OCI-LY7 (cell line): ENCODE measurements at regions not wholly inside any gene's neighbourhood (a gene's known extent, or its start where the extent isn't known, plus 50 kb on each side); places are given as distances from the start of the nearest gene placed in this dataset.

Source experiments
- BruUV-seq: library from RNA; stranded (reverse); fragments of 400-500 nt; replicated peaks from 2 replicates; lab custom pipeline; 2021; lab: Mats Ljungman, UMichigan
- CTCF ChIA-PET: fragments of 300-600 bp; sonication (Branson Sonifier 250); formaldehyde crosslinking; loops from one replicate; lab custom pipeline; 2022; ENCODE audit warnings: antibody characterized with exemption; ENCODE audit not compliant: unreplicated experiment; lab: Charles Lee
- POLR2A ChIA-PET: fragments of 300-600 bp; sonication (Branson Sonifier 250); formaldehyde crosslinking; loops from one replicate; lab custom pipeline; 2022; ENCODE audit warnings: antibody characterized with exemption; lab: Charles Lee
- DNase-seq: peaks from one replicate; pipeline ENCODE4 v3.0.0-alpha.2; 2015; ENCODE audit warnings: low spot score
- H2AFZ ChIP-seq: fragments of 200-600 bp; sonication (generic), shearing (Covaris generic); 2 replicates; pipeline ENCODE4 v1.6.1; 2014; ENCODE audit warnings: mild to moderate bottlenecking, antibody characterized with exemption, low read length, moderate library complexity
- H3K27ac ChIP-seq: fragments of 200-600 bp; sonication (generic); 2 replicates; pipeline ENCODE4 v1.5.1; 2014; ENCODE audit warnings: mixed run types, low read depth, mild to moderate bottlenecking, moderate library complexity, low read length, inconsistent platforms; ENCODE audit not compliant: poor library complexity, severe bottlenecking
- H3K36me3 ChIP-seq: fragments of 200-600 bp; sonication (generic); 2 replicates; pipeline ENCODE4 v1.6.1; 2014; ENCODE audit warnings: mild to moderate bottlenecking, antibody characterized with exemption, low read length, moderate library complexity, mixed read lengths; ENCODE audit not compliant: insufficient read depth
- H3K4me1 ChIP-seq: fragments of 200-600 bp; sonication (generic); 2 replicates; pipeline ENCODE4 v1.5.1; 2014; ENCODE audit warnings: mild to moderate bottlenecking, low read length; ENCODE audit not compliant: insufficient read depth, poor library complexity, severe bottlenecking
- H3K4me2 ChIP-seq: fragments of 200-600 bp; sonication (generic); 2 replicates; pipeline ENCODE4 v1.6.1; 2014; ENCODE audit warnings: mild to moderate bottlenecking, low read length
- H3K4me3 ChIP-seq: fragments of 200-600 bp; sonication (generic); 2 replicates; pipeline ENCODE4 v1.5.1; 2014; ENCODE audit warnings: mild to moderate bottlenecking, low read depth, low read length; ENCODE audit not compliant: poor library complexity, severe bottlenecking
- H3K79me2 ChIP-seq: fragments of 200-600 bp; sonication (generic); 2 replicates; pipeline ENCODE4 v1.6.1; 2016; ENCODE audit warnings: low read depth, mild to moderate bottlenecking, low read length, moderate library complexity, mixed read lengths; ENCODE audit not compliant: insufficient read depth
- H3K9me2 ChIP-seq: fragments of 200-600 bp; sonication (generic); 2 replicates; pipeline ENCODE4 v1.6.1; 2016; ENCODE audit warnings: mild to moderate bottlenecking, low read length, mixed read lengths; ENCODE audit not compliant: insufficient read depth
- H3K9me3 ChIP-seq: fragments of 200-600 bp; sonication (generic); 2 replicates; pipeline ENCODE4 v1.6.1; 2014; ENCODE audit warnings: mild to moderate bottlenecking, mixed run types, low read length, mixed read lengths
- H4K20me1 ChIP-seq: fragments of 200-600 bp; sonication (generic); 2 replicates; pipeline ENCODE4 v1.6.1; 2014; ENCODE audit warnings: mild to moderate bottlenecking, antibody characterized with exemption, low read length, moderate library complexity, mixed read lengths; ENCODE audit not compliant: insufficient read depth
- EZH2phosphoT487 ChIP-seq: fragments of 200-600 bp; sonication (generic); IDR thresholded peaks from 2 replicates; pipeline ENCODE4 v1.6.1; 2018; ENCODE audit warnings: low read depth, borderline replicate concordance, mild to moderate bottlenecking, mixed run types, antibody characterized with exemption, low read length, moderate library complexity, mixed read lengths
- intact Hi-C: fragments of 100-400 bp; cut with micrococcal nuclease; formaldehyde crosslinking; loops from one replicate; pipeline ENCODE4 v1.10.0; 2022; ENCODE audit not compliant: unreplicated experiment
- TF ChIP-seq, protein P1 (sequence below): fragments of 200-600 bp; sonication (generic); conservative IDR thresholded peaks from 2 replicates; pipeline ENCODE4 v1.5.1; 2014; ENCODE audit warnings: mild to moderate bottlenecking, antibody characterized with exemption, low read length, moderate library complexity, mixed read lengths

DNA sequence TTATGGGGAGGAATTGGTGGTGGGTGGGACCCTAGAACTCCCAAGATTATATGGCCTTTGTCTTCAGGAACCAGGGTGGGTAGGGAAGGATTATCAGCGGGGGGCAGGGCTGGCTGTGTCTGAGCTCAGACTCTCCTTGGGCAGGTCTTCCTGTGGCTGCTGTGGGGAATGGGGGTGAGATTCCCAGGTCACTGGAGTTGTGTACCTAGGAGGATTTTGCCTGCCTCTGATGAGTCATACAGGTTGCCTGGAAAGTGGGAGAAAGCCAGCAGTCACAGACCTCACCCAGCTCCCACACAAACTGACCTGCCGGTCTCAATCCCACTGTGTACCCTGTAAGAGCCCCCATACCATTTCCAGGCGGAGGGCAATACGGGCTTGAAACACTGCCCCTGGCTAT, 209.9 kb upstream of the CNTN3 start:
- POLR2A ChIA-PET: interaction anchor here (0.6 kb wide), 1 partner anchor 498 kb away, joined by 3 read pairs; no protein-coding TSS in a partner anchor

DNA sequence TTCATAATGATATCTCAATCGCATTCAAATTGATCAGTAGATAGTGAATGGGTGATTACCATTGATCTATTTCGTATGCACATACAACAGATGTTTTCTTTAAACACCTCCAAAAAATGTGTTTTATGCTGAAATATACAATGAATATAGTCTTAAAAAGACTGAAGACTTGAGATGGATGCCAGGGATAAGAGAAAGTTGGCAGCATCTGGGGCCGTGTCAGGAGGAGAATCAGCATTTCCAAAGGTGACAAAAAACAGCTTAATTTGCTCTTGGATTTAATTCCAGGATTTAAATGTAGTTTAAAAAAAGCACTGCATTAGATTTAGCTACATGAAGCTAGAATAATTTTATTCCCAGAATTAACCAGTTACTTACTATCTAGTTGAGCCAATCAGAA, 199.7 kb upstream of the CNTN3 start:
- no peak for DNase-seq
- H3K79me2 ChIP-seq: no peaks in the 10 kb centered on the region
- BruUV-seq: no TSS peak
- intact Hi-C loops: no loop called here
- H2AFZ ChIP-seq: no peak overlapping the region
- ChIA-PET CTCF (no interaction called here), POLR2A (no interaction called here)
- no peak for TF ChIP-seq EZH2phosphoT487
- TF ChIP-seq, protein P1, sequence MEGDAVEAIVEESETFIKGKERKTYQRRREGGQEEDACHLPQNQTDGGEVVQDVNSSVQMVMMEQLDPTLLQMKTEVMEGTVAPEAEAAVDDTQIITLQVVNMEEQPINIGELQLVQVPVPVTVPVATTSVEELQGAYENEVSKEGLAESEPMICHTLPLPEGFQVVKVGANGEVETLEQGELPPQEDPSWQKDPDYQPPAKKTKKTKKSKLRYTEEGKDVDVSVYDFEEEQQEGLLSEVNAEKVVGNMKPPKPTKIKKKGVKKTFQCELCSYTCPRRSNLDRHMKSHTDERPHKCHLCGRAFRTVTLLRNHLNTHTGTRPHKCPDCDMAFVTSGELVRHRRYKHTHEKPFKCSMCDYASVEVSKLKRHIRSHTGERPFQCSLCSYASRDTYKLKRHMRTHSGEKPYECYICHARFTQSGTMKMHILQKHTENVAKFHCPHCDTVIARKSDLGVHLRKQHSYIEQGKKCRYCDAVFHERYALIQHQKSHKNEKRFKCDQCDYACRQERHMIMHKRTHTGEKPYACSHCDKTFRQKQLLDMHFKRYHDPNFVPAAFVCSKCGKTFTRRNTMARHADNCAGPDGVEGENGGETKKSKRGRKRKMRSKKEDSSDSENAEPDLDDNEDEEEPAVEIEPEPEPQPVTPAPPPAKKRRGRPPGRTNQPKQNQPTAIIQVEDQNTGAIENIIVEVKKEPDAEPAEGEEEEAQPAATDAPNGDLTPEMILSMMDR: no peak
- no peaks in the 10 kb centered on the region for H3K9me2 ChIP-seq
- H3K4me2 ChIP-seq: no peak overlapping the region
- no peak overlapping the region for H3K27ac ChIP-seq
- H4K20me1 ChIP-seq: no peaks in the 10 kb centered on the region
- H3K4me1 ChIP-seq: no peaks in the 10 kb centered on the region
- H3K9me3 ChIP-seq: no peaks in the 10 kb centered on the region
- no peak overlapping the region for H3K4me3 ChIP-seq
- no peaks in the 10 kb centered on the region for H3K36me3 ChIP-seq

More for the DNA sequence above, 209.9 kb upstream of the CNTN3 start:
- H3K4me2 ChIP-seq: no peak overlapping the region
- DNase-seq: no peak
- H3K9me2 ChIP-seq: no peaks in the 10 kb centered on the region
- no peak overlapping the region for H3K27ac ChIP-seq
- CTCF ChIA-PET: no interaction called here
- H2AFZ ChIP-seq: no peak overlapping the region
- intact Hi-C loops: no loop called here
- no peaks in the 10 kb centered on the region for H3K36me3 ChIP-seq
- no peaks in the 10 kb centered on the region for H4K20me1 ChIP-seq
- no TSS peak for BruUV-seq
- H3K4me1 ChIP-seq: no peaks in the 10 kb centered on the region
- H3K4me3 ChIP-seq: no peak overlapping the region
- H3K9me3 ChIP-seq: no peaks in the 10 kb centered on the region
- H3K79me2 ChIP-seq: no peaks in the 10 kb centered on the region
- TF ChIP-seq, protein P1: no peak
- no peak for TF ChIP-seq EZH2phosphoT487

DNA sequence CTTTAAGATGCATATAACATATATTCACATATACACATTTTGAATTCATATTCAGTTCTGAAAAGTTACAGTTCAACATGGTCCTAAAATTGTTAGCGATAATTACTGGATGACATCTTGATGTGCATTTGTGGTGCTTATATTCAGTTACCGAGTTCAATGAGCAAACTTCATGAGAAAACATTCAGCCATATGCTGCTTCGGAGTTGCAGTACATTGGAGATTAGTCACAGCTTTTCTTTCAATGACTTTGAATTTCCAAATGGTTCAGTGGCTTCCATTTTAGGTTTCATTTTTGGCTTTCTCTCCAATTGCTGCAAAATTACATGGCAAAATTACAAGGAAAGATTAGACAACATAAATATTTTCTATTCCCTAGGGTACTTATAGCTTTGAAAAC, 198.3 kb upstream of the CNTN3 start:
- Histone ChIP-seq H3K79me2 (no peaks in the 10 kb centered on the region), H3K9me3 (no peaks in the 10 kb centered on the region), H3K4me3 (no peak overlapping the region), H3K4me2 (no peak overlapping the region), H3K36me3 (no peaks in the 10 kb centered on the region), H3K27ac (no peak overlapping the region), H3K9me2 (no peaks in the 10 kb centered on the region), H4K20me1 (no peaks in the 10 kb centered on the region), H3K4me1 (no peaks in the 10 kb centered on the region), H2AFZ (no peak overlapping the region)
- TF ChIP-seq EZH2phosphoT487: no peak
- ChIA-PET POLR2A (interaction anchor here (0.6 kb wide), 1 partner anchor 42 kb away, joined by 3 read pairs; no protein-coding TSS in a partner anchor), CTCF (no interaction called here)
- no TSS peak for BruUV-seq
- DNase-seq: no peak
- intact Hi-C loops: no loop called here
